Panc1 (cell line): ENCODE measurements at regions not wholly inside any gene's neighbourhood (a gene's known extent, or its start where the extent isn't known, plus 50 kb on each side); places are given as distances from the start of the nearest gene placed in this dataset.

Experiments
- ATAC-seq: fragments of 200-7000 bp; cut with Tn5 transposase; 2 replicates; pipeline ENCODE4 v1.9.1; 2020; ENCODE audit warnings: mild to moderate bottlenecking, moderate library complexity
- BruUV-seq: library from RNA; stranded (reverse); fragments of 400-500 nt; replicated peaks from 2 replicates; lab custom pipeline; 2021; lab: Mats Ljungman, UMichigan
- CTCF ChIA-PET: fragments of 300-600 bp; sonication (Branson Sonifier 250); formaldehyde crosslinking; loops from one replicate; lab custom pipeline; 2022; ENCODE audit warnings: antibody characterized with exemption; lab: Charles Lee
- POLR2A ChIA-PET: fragments of 300-600 bp; sonication (Branson Sonifier 250); formaldehyde crosslinking; loops from one replicate; lab custom pipeline; 2022; ENCODE audit warnings: antibody characterized with exemption; lab: Charles Lee
- DNase-seq: peaks from one replicate; pipeline ENCODE4 v3.0.0-alpha.2; 2010; ENCODE audit warnings: low read depth, low spot score
- H3K27ac ChIP-seq: 2 replicates; pipeline ENCODE4 v1.5.1; 2011; ENCODE audit warnings: mild to moderate bottlenecking, low read length, inconsistent platforms
- H3K27me3 ChIP-seq: fragments of 200-500 bp; sonication (Bioruptor generic); 2 replicates; pipeline ENCODE4 v1.6.0; 2014; ENCODE audit warnings: low read length, inconsistent platforms; ENCODE audit not compliant: control insufficient read depth, insufficient read depth
- H3K36me3 ChIP-seq: fragments of 200-500 bp; sonication (Bioruptor generic); 2 replicates; pipeline ENCODE4 v1.5.1; 2014; ENCODE audit warnings: inconsistent platforms, mild to moderate bottlenecking, low read length, moderate library complexity; ENCODE audit not compliant: control insufficient read depth, insufficient read depth
- H3K4me1 ChIP-seq: 2 replicates; pipeline ENCODE4 v1.5.1; 2011; ENCODE audit warnings: inconsistent platforms, mild to moderate bottlenecking, low read length, moderate library complexity; ENCODE audit not compliant: control insufficient read depth, insufficient read depth
- H3K4me3 ChIP-seq, 2 experiments: 2 replicates each; pipeline ENCODE4 v1.5.1; 2011 to 2012; ENCODE audit warnings: low read depth in 2 of 2, low read length in 2 of 2, mild to moderate bottlenecking in 2 of 2, inconsistent platforms in 1 of 2, moderate library complexity in 1 of 2
- H3K9me3 ChIP-seq: fragments of 200-500 bp; sonication (Bioruptor generic); 2 replicates; pipeline ENCODE4 v1.5.1; 2014; ENCODE audit warnings: low read depth, mild to moderate bottlenecking, inconsistent platforms, low read length, moderate library complexity; ENCODE audit not compliant: control insufficient read depth, insufficient read depth
- POLR2AphosphoS5 ChIP-seq: IDR thresholded peaks from 2 replicates; pipeline ENCODE4 v1.6.1; 2012; ENCODE audit warnings: mild to moderate bottlenecking, low read depth, low read length, moderate library complexity
- SIN3A ChIP-seq: IDR thresholded peaks from 2 replicates; pipeline ENCODE4 v1.6.1; 2012; ENCODE audit warnings: low read depth, mild to moderate bottlenecking, low read length, moderate library complexity, borderline replicate concordance; ENCODE audit not compliant: insufficient read depth
- TCF7L2 ChIP-seq: IDR thresholded peaks from 2 replicates; pipeline ENCODE4 v1.6.1; 2011; ENCODE audit warnings: mild to moderate bottlenecking, low read depth, low read length, inconsistent platforms
- in situ Hi-C: cut with HindIII; loops from 2 replicates; pipeline ENCODE4 v1.10.0; 2016; ENCODE audit warnings: low sequenced_read_pairs, low pct_unique_long_range_greater_than_20kb
- intact Hi-C: fragments of 100-400 bp; cut with micrococcal nuclease; formaldehyde crosslinking; loops from one replicate; pipeline ENCODE4 v1.10.0; 2022; ENCODE audit not compliant: unreplicated experiment
- TF ChIP-seq, protein P1 (sequence below): fragments of 450-650 bp; IDR thresholded peaks from 2 replicates; pipeline ENCODE4 v1.5.1; 2017; ENCODE audit warnings: mild to moderate bottlenecking
- TF ChIP-seq, protein P2 (sequence below), 2 experiments: IDR thresholded peaks; 2 replicates each; pipeline ENCODE4 v1.6.1; 2011 to 2012; ENCODE audit warnings: low read depth in 2 of 2, control low read depth in 1 of 2, low read length in 1 of 2, mild to moderate bottlenecking in 1 of 2, moderate library complexity in 1 of 2; ENCODE audit not compliant: insufficient read depth in 1 of 2

DNA sequence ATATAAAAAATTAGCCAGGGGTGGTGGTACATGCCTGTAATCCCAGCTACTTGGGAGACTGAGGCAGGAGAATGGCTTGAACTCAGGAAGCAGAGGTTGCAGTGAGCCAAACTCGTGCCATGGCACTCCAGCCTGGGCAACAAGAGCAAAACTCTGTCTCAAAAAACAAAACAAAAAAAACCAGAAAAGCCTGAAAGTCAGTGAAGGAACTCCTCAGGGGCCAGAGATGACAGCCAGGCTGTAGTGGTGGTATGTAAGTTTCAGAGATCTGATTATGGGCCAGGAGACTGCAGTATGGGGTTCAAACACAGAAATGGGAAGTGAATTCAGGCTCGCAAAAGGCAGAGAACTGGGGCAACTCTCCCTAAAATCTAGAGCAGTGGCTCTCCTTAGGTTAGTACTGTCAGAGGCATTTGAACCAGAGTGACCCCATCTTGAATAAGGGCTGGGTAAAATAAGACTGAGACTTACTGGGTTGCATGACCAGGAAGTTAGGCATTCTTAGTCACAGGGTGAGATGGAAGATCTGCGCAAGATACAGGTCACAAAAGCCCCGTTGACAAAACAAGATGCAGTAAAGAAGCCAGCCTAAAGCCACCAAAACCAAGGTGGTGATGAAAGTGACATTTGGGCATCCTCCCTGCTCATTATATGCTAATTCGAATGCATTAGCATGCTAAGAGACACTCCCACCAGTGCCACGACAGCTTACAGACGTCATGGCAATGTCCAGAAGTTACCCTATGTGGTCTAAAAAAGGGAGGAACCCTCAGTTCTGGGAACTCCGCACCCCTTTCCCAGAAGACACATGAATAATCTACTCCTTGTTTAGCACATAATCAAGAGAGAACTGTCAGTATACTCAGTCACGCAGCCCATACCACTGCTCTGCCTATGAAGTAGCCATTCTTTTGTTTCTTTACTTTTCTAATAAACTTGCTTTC is 120.2 kb upstream of the XYLT1 start:
- Histone ChIP-seq H3K27me3 (no peaks in the 10 kb centered on the region; the same call in 1 of the 2 replicates), H3K36me3 (no peaks in the 10 kb centered on the region), H3K4me1 (no peaks in the 10 kb centered on the region), H3K4me3 (no peak overlapping the region), H3K27ac (no peak overlapping the region), H3K9me3 (0 out of 2 replicates have a peak, but pooled peaks cover 3% of the 10 kb centered on the region)
- CTCF ChIA-PET, result no interaction called here
- in situ Hi-C loops (no loop called here), intact Hi-C loops (no loop called here)
- no peak for DNase-seq
- BruUV-seq, result no TSS peak
- TF ChIP-seq, protein P1, sequence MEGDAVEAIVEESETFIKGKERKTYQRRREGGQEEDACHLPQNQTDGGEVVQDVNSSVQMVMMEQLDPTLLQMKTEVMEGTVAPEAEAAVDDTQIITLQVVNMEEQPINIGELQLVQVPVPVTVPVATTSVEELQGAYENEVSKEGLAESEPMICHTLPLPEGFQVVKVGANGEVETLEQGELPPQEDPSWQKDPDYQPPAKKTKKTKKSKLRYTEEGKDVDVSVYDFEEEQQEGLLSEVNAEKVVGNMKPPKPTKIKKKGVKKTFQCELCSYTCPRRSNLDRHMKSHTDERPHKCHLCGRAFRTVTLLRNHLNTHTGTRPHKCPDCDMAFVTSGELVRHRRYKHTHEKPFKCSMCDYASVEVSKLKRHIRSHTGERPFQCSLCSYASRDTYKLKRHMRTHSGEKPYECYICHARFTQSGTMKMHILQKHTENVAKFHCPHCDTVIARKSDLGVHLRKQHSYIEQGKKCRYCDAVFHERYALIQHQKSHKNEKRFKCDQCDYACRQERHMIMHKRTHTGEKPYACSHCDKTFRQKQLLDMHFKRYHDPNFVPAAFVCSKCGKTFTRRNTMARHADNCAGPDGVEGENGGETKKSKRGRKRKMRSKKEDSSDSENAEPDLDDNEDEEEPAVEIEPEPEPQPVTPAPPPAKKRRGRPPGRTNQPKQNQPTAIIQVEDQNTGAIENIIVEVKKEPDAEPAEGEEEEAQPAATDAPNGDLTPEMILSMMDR, result no peak
- TF ChIP-seq TCF7L2 (no peak), POLR2AphosphoS5 (no peak), SIN3A (no peak)
- TF ChIP-seq, protein P2, sequence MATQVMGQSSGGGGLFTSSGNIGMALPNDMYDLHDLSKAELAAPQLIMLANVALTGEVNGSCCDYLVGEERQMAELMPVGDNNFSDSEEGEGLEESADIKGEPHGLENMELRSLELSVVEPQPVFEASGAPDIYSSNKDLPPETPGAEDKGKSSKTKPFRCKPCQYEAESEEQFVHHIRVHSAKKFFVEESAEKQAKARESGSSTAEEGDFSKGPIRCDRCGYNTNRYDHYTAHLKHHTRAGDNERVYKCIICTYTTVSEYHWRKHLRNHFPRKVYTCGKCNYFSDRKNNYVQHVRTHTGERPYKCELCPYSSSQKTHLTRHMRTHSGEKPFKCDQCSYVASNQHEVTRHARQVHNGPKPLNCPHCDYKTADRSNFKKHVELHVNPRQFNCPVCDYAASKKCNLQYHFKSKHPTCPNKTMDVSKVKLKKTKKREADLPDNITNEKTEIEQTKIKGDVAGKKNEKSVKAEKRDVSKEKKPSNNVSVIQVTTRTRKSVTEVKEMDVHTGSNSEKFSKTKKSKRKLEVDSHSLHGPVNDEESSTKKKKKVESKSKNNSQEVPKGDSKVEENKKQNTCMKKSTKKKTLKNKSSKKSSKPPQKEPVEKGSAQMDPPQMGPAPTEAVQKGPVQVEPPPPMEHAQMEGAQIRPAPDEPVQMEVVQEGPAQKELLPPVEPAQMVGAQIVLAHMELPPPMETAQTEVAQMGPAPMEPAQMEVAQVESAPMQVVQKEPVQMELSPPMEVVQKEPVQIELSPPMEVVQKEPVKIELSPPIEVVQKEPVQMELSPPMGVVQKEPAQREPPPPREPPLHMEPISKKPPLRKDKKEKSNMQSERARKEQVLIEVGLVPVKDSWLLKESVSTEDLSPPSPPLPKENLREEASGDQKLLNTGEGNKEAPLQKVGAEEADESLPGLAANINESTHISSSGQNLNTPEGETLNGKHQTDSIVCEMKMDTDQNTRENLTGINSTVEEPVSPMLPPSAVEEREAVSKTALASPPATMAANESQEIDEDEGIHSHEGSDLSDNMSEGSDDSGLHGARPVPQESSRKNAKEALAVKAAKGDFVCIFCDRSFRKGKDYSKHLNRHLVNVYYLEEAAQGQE (IDR thresholded peaks at IDR 0.05; ENCODE audit: insufficient read depth in 1 of 2, low read depth in 2 of 2, low read length in 1 of 2), result no peak
- ATAC-seq, result no peak
- POLR2A ChIA-PET, result no interaction called here

DNA sequence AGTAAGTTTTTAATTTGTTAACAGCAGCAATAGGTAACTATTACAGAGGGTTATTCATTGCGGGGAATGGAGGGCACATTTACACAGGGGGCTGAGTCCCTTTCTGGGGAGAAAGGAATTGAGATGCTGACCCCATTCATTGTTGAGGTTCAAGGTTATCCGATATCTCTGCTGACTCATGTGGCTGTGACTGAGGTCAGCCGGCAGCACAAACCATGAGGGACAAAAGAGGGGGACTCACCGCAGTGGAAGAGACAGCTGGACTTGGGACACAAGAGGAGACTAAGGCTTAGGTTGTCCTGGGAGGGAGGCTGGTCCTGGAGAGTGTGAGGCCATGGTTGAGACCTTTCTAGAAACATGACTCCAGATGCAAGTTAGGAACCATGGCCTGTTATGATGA is 119.1 kb upstream of the XYLT1 start:
- Histone ChIP-seq H3K9me3 (no peaks in the 10 kb centered on the region), H3K27ac (no peak overlapping the region), H3K36me3 (no peaks in the 10 kb centered on the region), H3K4me1 (no peaks in the 10 kb centered on the region), H3K27me3 (no peaks in the 10 kb centered on the region; the same call in 1 of the 2 replicates), H3K4me3 (no peak overlapping the region)
- intact Hi-C loops (no loop called here), in situ Hi-C loops (no loop called here)
- ChIA-PET CTCF (no interaction called here), POLR2A (no interaction called here)
- TF ChIP-seq, protein P1, result no peak
- TF ChIP-seq, protein P2 (IDR thresholded peaks at IDR 0.05; ENCODE audit: insufficient read depth in 1 of 2, low read depth in 2 of 2, low read length in 1 of 2), result no peak
- TF ChIP-seq SIN3A (no peak), TCF7L2 (no peak), POLR2AphosphoS5 (no peak)
- BruUV-seq, result no TSS peak
- DNase-seq (no peak), ATAC-seq (no peak)
